ENCODE measurements at regions not wholly inside any gene's neighbourhood (a gene's known extent, or its start where the extent isn't known, plus 50 kb on each side); places are given as distances from the start of the nearest gene placed in this dataset.

GRCh38 chr2:129334128-129334527 is 645.3 kb upstream of the RAB6C start:
- TF ChIP-seq CTCF (IDR thresholded peaks at IDR 0.05) (no peak), POLR2A (IDR thresholded peaks at IDR 0.05) (no peak)

All from prostate gland (tissue), 2 donors.